H1 (cell line): ENCODE measurements at regions not wholly inside any gene's neighbourhood (a gene's known extent, or its start where the extent isn't known, plus 50 kb on each side); places are given as distances from the start of the nearest gene placed in this dataset.

Experiments
- BCL11A ChIP-seq, 2 experiments: IDR thresholded peaks; one replicate each; pipeline ENCODE4 v1.6.1; 2011; ENCODE audit warnings: low read depth in 2 of 2, low read length in 2 of 2, mild to moderate bottlenecking in 2 of 2
- CHD1 ChIP-seq: IDR thresholded peaks from 2 replicates; pipeline ENCODE4 v1.6.1; 2012; ENCODE audit warnings: low read depth, low read length, improper control_type of control experiment
- FOSL1 ChIP-seq: IDR thresholded peaks from 2 replicates; pipeline ENCODE4 v1.6.1; 2011; ENCODE audit warnings: mild to moderate bottlenecking, low read depth, low read length, moderate library complexity; ENCODE audit not compliant: insufficient read depth
- MAFK ChIP-seq: IDR thresholded peaks from 2 replicates; pipeline ENCODE4 v1.6.1; 2012; ENCODE audit warnings: low read depth, mild to moderate bottlenecking, improper control_type of control experiment, low read length
- SIRT6 ChIP-seq: IDR thresholded peaks from one replicate; pipeline ENCODE4 v1.7.1; 2012; ENCODE audit warnings: low read length, inconsistent platforms
- TF ChIP-seq, protein P1 (sequence below): IDR thresholded peaks from 2 replicates; pipeline ENCODE4 v1.6.1; 2011; ENCODE audit warnings: low read length, improper control_type of control experiment

DNA sequence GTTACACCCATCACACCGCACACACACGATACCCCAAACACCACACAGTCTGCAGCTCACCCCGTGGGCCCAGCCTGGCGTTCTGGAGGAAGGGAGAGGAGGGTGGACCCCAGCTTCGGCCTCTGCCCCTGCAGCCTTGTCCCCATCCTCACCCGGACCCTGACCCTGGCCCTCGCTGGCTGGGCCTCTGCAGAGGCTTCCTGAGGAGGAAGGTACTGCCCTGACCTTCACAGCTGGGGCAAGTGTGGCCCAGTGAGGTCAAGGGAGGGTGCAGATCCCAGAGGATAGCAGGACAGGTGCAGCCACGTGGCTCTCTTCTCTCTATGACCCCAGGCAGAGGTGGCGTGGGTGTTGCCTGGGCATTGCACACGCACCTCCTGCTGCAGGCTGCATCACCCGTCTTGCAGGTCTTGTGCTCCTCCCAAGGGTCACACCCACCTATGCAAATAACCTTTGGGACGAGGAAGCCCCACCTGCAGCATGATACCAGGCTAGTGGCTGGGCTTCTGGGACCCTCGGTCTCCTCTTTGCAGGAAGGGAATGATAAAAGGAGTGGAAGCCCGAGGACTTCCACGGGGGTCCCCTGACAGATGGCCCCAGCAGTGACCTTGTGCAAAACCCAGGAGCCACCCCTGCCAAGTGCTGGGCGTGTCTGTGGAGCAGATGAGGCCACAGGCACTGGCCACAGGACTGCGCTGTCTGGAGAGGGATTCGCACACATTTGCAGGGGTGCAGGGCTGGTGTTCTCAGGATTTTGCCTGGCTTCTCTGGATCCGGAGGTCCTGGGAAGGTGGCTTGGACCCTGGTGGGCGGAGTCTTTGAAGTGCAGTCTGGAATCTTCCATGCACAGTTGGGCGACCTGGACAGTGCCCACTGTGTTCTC lies 1241.5 kb downstream of the BRD1 start (continued):
- TF ChIP-seq, protein P1, sequence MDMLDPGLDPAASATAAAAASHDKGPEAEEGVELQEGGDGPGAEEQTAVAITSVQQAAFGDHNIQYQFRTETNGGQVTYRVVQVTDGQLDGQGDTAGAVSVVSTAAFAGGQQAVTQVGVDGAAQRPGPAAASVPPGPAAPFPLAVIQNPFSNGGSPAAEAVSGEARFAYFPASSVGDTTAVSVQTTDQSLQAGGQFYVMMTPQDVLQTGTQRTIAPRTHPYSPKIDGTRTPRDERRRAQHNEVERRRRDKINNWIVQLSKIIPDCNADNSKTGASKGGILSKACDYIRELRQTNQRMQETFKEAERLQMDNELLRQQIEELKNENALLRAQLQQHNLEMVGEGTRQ = no peak
- TF ChIP-seq CHD1 = no peak
- TF ChIP-seq SIRT6 = no peak
- no peak for TF ChIP-seq MAFK
- TF ChIP-seq BCL11A (IDR thresholded peaks at IDR 0.05; ENCODE audit: low read depth in 2 of 2, low read length in 2 of 2) = no peak
- TF ChIP-seq FOSL1 = no peak
